ENCODE measurements at regions not wholly inside any gene's neighbourhood (a gene's known extent, or its start where the extent isn't known, plus 50 kb on each side); places are given as distances from the start of the nearest gene placed in this dataset.

DNA sequence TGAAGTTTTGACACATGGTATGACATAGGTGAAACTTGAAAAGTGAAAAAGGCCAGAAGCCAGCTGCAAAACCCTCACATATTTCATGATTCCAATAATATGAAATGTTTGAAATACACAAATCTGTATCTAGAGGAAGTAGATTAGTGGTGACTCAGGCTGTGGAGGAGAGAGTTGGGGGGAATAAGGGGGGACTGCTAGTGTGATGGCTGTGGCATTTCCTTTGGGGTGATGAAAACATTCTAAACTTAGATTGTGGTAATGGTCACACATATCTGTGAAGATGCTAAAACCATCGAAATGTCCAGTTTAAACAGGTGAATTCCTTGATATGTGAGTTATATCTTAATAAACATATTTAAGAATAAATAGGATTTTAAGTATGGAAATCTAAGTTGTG lies 343.5 kb upstream of the SFRP2 start:
- ChIA-PET POLR2A (ENCODE audit: low non-redundant PET) (no interaction called here), CTCF (interaction anchor here (0.5 kb wide), 1 partner anchor 347 kb away, joined by 16 read pairs; no protein-coding TSS in a partner anchor)
- no peaks in the 10 kb centered on the region for H3K36me3 ChIP-seq (ENCODE audit: insufficient read depth, low read length, poor library complexity, severe bottlenecking)
- no peaks in the 10 kb centered on the region for H3K27me3 ChIP-seq (replicated peaks; ENCODE audit: insufficient read depth, low read depth, low read length, poor library complexity)
- no peak overlapping the region for H3K27ac ChIP-seq (ENCODE audit: low read depth, low read length, poor library complexity, severe bottlenecking)
- H3K4me1 ChIP-seq (ENCODE audit: insufficient read depth, low read length, poor library complexity, severe bottlenecking), result no peaks in the 10 kb centered on the region
- no TSS peak for BruUV-seq (replicated peaks)
- intact Hi-C loops (cut with micrococcal nuclease; ENCODE audit: unreplicated experiment), result no loop called here
- no peaks in the 10 kb centered on the region for H3K9me3 ChIP-seq (ENCODE audit: low read depth, low read length, poor library complexity, severe bottlenecking)
- DNase-seq (ENCODE audit: low spot score), result no peak
- no peak overlapping the region for H3K4me3 ChIP-seq (ENCODE audit: low read depth, low read length, poor library complexity, severe bottlenecking)
- TF ChIP-seq, protein P1, sequence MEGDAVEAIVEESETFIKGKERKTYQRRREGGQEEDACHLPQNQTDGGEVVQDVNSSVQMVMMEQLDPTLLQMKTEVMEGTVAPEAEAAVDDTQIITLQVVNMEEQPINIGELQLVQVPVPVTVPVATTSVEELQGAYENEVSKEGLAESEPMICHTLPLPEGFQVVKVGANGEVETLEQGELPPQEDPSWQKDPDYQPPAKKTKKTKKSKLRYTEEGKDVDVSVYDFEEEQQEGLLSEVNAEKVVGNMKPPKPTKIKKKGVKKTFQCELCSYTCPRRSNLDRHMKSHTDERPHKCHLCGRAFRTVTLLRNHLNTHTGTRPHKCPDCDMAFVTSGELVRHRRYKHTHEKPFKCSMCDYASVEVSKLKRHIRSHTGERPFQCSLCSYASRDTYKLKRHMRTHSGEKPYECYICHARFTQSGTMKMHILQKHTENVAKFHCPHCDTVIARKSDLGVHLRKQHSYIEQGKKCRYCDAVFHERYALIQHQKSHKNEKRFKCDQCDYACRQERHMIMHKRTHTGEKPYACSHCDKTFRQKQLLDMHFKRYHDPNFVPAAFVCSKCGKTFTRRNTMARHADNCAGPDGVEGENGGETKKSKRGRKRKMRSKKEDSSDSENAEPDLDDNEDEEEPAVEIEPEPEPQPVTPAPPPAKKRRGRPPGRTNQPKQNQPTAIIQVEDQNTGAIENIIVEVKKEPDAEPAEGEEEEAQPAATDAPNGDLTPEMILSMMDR (conservative IDR thresholded peaks at IDR 0.05; ENCODE audit: low read depth, low read length), result no peak
- no peak for TF ChIP-seq EZH2 (IDR thresholded peaks at IDR 0.05; ENCODE audit: borderline replicate concordance, low read depth, low read length, poor library complexity, severe bottlenecking)

DNA sequence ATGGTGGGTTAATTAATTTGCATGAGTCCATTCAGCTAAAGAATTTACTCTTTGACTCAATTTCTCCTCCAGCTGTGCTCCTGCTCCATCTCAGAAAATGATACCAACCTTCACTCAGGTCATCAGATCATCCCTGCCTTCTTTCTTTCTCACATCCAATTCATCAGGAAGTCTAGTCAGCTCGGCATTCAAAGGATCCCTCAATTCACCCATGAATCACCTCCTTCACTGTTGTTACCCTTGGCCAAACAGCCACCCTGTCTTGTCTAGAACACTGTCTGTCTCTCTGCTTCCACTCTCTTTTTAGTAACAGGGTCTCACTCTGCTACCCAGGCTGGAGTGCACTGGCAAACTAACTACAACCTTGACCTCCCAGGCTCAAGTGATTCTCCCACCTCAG lies 337.4 kb upstream of the SFRP2 start:
- Histone ChIP-seq H3K4me3 (ENCODE audit: low read depth, low read length, poor library complexity, severe bottlenecking) (no peak overlapping the region), H3K4me1 (ENCODE audit: insufficient read depth, low read length, poor library complexity, severe bottlenecking) (no peaks in the 10 kb centered on the region), H3K36me3 (ENCODE audit: insufficient read depth, low read length, poor library complexity, severe bottlenecking) (no peaks in the 10 kb centered on the region), H3K27me3 (replicated peaks; ENCODE audit: insufficient read depth, low read depth, low read length, poor library complexity) (no peaks in the 10 kb centered on the region), H3K9me3 (ENCODE audit: low read depth, low read length, poor library complexity, severe bottlenecking) (no peaks in the 10 kb centered on the region), H3K27ac (ENCODE audit: low read depth, low read length, poor library complexity, severe bottlenecking) (no peak overlapping the region)
- CTCF ChIA-PET, result no interaction called here
- POLR2A ChIA-PET (ENCODE audit: low non-redundant PET), result no interaction called here
- no TSS peak for BruUV-seq (replicated peaks)
- DNase-seq (ENCODE audit: low spot score), result no peak
- intact Hi-C loops (cut with micrococcal nuclease; ENCODE audit: unreplicated experiment), result no loop called here
- TF ChIP-seq, protein P1 (conservative IDR thresholded peaks at IDR 0.05; ENCODE audit: low read depth, low read length), result no peak
- TF ChIP-seq EZH2 (IDR thresholded peaks at IDR 0.05; ENCODE audit: borderline replicate concordance, low read depth, low read length, poor library complexity, severe bottlenecking), result no peak

DNA sequence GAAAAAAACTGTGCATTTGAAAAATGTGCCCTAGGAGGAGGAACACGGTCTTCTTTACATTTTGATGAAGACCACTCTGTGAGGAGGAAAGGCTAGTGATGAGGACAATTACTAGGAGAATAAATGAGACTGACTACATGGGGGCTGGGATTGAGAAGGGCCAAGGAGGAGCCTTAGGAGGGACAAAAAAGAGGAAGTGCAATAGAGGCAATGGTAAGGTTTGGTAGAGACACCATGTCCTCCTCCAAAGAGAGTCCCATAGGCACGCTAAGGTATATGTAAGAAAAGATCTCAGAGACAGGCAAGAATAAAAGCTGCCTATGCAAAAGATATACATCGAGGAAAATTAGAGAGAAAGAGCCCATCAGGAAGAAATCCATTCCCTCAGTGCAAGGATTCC lies 336.5 kb upstream of the SFRP2 start:
- Histone ChIP-seq H3K4me1 (ENCODE audit: insufficient read depth, low read length, poor library complexity, severe bottlenecking) (no peaks in the 10 kb centered on the region), H3K27ac (ENCODE audit: low read depth, low read length, poor library complexity, severe bottlenecking) (no peak overlapping the region), H3K36me3 (ENCODE audit: insufficient read depth, low read length, poor library complexity, severe bottlenecking) (no peaks in the 10 kb centered on the region), H3K9me3 (ENCODE audit: low read depth, low read length, poor library complexity, severe bottlenecking) (no peaks in the 10 kb centered on the region), H3K27me3 (replicated peaks; ENCODE audit: insufficient read depth, low read depth, low read length, poor library complexity) (no peaks in the 10 kb centered on the region), H3K4me3 (ENCODE audit: low read depth, low read length, poor library complexity, severe bottlenecking) (no peak overlapping the region)
- ChIA-PET POLR2A (ENCODE audit: low non-redundant PET) (no interaction called here), CTCF (no interaction called here)
- no peak for DNase-seq (ENCODE audit: low spot score)
- BruUV-seq (replicated peaks), result no TSS peak
- no peak for TF ChIP-seq EZH2 (IDR thresholded peaks at IDR 0.05; ENCODE audit: borderline replicate concordance, low read depth, low read length, poor library complexity, severe bottlenecking)
- TF ChIP-seq, protein P1 (conservative IDR thresholded peaks at IDR 0.05; ENCODE audit: low read depth, low read length), result no peak
- intact Hi-C loops (cut with micrococcal nuclease; ENCODE audit: unreplicated experiment), result no loop called here
